ENCODE measurements at regions not wholly inside any gene's neighbourhood (a gene's known extent, or its start where the extent isn't known, plus 50 kb on each side); places are given as distances from the start of the nearest gene placed in this dataset.

DNA sequence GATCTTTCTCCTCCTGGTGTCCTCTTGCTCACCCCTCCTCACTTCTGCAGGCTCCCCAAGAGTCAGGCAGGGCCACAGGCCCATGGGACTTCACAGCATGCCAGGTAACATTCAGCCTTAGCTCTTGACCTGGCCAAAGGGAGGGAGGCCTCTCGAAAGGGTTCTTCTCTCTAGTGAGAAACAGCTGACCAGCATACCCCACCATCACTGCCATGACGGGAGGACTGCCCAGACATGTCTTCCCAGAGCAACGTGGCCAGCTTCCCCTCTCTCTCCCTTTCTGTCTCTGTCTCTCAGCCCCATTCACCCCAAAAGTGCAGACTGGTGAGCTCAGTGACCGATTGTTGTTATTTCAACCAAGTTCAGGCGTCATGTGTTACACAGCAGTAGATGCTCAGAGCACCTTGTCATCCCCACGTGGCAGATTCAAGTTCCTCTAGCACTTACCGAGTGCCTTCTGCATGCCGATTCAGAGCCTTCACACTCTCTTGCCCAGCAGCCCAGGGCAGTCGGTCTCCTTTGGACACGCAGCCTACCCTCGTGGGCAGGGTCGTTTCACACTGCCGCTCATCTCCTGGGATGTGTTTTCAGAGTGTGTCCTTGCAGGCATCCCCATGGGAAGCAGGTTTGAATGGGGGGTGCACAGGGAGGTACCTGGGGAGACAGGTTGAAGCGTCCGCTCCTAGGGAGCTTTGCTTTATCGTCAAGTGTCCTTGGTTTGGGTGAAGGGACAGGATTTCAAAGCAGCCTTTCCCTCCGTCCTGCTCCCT, 259.9 kb downstream of the NDUFA10 start:
- DNase-seq (ENCODE audit: low read depth in 2 of 2), result no peak

GRCh38 chr2:239763433-239764097, 261.6 kb downstream of the NDUFA10 start:
- no peak for DNase-seq (ENCODE audit: low read depth in 2 of 2)

DNA sequence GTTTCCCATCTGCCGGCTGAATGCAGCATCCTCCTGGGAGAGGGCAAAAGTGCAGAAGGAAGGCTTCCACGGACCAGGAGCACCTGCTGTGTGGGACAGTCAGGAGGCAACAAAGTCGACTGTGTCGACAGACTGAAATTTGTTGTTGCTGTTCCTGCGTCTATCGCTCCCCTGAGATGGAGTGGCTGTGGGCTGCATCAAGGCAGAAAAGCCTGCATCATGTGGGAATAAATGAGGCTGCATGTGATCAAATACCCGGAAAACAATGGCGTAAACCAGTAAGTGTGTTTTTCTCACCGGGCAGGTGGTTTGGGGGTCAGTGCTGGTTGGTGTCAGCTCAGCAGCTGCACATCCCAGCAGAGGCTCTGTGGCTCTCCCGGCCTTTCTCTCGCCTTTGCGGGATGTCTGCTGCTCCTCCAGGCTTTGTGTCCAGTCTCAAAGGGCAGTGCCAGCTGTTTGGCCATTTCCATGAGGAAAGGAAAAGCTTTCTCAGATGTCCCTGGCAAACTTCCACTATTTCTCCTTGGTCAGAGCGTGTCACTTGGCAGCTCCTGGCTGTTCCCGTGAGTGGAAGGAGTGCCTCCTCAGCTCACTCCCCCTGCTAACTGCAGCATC, 262.4 kb downstream of the NDUFA10 start:
- DNase-seq (ENCODE audit: low read depth in 2 of 2), result no peak

GRCh38 chr2:239762106-239762505, 263.0 kb downstream of the NDUFA10 start:
- no peak for DNase-seq (ENCODE audit: low read depth in 2 of 2)

- no peak for DNase-seq (ENCODE audit: low read depth in 2 of 2)
Observed at GRCh38 chr2:239760596-239760995, 264.5 kb downstream of the NDUFA10 start.

DNA sequence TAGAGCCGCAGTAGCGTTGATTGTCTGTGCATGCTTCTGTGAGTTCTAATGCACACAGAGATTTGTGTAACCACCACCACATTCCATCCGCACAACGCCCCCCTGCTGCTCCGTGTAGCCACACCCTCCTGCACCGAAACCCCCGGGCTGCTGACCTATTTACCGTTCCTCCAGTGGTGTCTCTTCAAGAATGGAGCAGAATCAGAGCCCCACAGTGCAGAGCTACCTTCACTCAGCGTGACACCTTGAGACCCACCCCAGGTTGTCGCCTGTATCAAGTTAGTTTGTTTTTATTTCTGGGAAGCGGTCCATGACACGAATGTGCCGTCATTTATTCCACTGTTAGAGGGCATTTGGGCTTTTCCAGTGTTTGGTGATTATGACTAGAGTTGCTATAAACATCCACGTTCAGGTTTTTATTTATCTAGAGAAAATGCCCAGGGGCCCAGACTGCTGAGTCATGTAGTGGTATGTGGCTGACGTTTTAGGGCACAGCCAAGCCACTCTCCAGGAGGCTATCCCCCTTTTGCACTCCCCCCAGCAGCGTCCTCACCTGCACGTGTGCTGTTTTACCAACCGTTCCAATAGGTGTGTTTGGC, 266.8 kb downstream of the NDUFA10 start:
- DNase-seq (ENCODE audit: low read depth in 2 of 2), result no peak

DNA sequence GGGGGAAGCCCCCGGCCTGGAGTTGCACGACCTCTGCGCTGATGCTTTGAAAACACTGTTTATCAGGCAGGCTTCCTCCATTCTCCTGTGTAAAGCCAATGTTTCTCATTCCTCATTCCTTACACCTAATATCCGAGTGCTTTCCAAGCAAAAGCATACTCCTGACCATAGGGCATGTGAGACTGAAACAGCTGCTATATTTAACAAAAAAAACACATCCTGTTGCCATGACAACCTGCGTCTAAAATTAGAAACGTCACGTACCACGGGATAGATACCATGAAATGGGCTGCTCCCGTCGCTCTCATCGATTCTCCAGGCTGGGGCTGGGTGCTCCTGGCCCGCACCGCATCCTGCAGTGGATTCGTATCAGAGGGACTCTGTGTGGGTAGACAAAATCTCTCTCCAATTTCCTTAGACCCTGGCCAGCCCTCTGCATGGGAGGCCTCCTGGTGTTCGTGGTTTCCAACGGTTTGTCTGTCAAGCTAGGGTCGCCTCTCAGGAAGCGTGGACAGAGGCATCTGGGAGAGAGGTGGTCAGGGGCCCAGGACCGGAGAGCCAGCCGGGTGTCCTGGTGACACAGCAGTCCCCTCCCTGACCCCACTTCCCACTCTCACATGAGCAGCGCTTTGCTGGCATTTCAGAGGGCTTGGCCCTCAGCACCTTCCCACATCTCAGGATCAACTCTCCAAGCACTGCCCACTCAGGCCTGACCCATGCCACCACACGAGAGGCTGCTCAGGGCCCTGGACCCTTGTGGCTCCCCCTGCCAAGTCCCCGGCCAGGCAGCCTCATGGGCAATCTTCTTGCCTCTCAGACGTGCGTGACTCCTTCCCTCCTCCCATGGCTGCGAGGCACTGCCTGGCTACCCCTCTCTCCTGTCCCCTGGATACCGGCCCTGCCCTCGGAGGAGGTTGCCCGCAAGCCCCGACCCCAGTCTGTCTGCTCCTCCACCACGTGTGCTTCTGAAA, 268.1 kb downstream of the NDUFA10 start:
- no peak for DNase-seq (ENCODE audit: low read depth in 2 of 2)

DNA sequence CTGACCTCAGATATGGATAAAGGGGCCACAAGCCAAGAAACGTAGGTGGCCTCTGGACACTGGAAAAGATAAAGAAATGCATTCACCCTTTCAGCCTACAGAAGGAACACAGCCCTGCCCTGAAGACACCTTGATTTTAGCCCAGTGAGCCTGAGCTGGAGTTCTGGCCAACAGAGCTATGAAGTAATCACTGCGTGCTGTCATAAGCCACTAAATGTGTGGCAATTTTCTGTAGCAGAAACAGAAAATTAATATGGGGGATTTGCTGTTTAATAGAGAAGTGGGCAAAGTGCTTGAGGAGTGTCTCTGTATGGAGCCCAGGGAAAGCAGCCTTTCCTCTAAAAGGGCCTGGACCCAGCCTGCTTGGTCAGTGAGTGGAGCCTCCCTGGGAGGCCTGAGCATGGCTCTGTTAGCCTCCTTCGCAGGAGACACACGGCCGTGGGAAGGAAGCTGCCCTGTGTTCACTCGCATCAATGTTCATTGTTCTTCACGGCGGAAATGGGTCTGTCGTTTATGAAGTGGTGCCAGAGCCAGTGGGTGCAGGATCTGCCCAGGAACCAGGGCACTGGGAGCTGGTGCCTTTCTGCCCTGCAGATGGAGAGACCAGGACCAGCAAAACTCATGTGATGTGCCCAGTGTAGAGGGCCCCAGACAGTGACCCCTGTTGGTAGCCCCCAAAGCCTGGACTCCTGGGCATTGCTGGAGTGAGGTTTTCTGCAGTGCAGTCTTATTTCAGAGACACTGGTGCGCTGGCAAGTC, 268.9 kb downstream of the NDUFA10 start:
- no peak for DNase-seq (ENCODE audit: low read depth in 2 of 2)

DNA sequence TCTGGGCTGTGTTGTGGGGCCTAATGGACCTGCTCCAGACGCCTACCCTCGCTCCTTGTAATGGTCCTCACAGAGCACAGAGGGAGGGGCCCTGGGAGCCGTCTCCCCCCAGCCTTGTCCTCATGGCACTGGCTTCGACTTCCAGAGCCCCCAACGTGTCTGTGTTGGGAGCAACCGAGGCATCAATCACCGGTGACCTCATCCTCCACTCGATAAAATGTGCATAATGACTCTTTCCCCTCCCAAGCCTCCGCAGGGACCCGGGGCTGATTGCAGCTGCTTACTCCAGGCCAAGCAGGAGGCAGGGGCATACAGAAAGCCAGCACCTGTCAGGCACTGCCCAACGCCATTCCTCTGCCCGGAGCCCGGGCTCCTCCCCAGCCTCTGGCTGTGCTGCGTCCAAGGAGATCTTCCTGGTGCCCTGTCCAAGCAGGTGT, 271.7 kb downstream of the NDUFA10 start:
- no peak for DNase-seq (ENCODE audit: low read depth in 2 of 2)

DNA sequence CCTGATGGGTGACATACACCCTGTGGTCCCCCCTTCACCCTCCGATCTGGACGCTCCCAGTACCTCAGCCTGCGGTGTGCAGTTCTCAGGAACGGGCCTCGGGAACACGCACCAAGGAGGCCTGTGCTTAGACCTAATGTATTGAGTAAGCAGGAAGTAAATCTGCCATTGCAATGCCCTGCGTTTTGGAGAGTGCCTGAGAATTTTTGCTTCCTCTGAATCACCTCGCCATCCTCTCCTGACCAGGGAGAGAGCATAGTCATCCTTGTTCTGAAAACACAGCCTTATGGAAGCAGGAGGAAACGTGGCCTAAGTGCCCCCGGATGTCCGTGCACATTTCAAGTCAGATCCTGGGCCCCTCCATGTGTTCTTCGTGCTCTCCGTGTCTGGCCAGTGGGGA, 272.2 kb downstream of the NDUFA10 start:
- DNase-seq (ENCODE audit: low read depth in 2 of 2), result no peak

- no peak for DNase-seq (ENCODE audit: low read depth in 2 of 2)
Observed at GRCh38 chr2:239751679-239752355, 273.3 kb downstream of the NDUFA10 start.

DNA sequence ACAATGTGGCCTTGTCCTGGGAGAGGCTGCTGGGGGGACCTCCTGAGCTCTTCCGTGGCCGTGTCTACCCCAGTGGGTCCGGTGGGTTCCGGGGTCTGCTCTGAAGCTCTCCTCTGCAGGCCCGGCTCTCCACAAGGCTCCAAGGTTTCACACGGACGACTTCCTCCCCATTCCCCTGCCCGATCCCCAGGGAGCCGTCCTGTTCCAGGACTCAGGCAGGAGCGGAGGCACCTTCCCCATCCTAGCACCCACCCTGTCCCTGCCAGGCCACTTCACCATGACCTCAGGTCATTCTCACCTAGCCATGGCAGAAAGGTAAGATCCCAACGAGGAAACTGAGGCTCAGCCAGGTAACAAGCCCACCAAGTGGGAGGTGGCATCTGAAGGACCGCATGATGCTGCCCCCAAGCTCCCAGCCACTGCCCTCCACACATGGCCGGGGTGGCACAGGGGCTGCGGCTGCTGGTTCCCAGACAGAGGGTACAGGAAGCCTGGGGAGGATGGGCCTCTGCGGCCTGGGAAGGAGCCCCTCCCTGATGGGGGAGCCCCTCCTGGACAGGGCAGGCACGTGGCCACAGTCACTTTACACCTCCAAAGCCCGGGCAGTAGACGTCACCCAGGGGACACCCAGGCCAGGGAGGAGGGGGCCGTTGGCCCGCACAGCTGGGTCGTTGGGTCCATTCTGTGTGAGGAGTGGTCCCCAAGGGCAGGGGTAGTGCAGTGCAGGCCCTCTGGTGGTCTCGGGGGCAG, 274.0 kb downstream of the NDUFA10 start:
- DNase-seq (ENCODE audit: low read depth in 2 of 2), result no peak

- no peak for DNase-seq (ENCODE audit: low read depth in 2 of 2)
Observed at GRCh38 chr2:239750045-239750835, 274.9 kb downstream of the NDUFA10 start.

DNA sequence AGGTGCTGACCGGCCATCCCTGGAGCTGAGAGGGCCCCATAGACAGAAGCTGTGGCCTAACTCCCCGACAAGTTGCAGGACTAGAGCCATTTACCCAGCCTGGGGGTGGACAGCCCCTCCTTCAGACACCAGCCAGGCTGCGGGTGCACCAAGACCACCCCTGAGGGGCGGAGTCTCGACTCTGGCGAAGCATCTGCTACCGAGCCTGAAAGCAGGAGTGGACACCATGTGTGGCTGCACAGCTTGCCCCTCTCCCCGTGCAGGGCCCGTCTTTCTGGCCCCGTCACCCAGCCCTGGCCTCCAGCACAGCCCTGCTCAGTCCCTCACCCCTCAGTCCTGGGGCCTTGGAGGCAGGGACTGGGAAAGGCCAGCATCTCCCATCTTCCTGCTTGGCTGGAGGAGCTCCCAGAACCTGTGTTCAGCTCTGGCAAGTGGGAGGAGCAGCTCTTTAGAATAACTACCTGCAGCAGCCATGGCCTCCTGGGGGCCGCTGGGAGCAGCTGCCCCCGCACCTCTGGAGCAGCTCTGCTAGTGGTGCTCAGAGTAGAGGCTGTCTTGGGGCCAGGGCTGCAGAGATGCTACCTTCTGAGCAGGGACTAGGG, 275.8 kb downstream of the NDUFA10 start:
- DNase-seq (ENCODE audit: low read depth in 2 of 2), result no peak

- DNase-seq (ENCODE audit: low read depth in 2 of 2), result no peak
Observed at GRCh38 chr2:239748811-239749210, 276.3 kb downstream of the NDUFA10 start.

DNA sequence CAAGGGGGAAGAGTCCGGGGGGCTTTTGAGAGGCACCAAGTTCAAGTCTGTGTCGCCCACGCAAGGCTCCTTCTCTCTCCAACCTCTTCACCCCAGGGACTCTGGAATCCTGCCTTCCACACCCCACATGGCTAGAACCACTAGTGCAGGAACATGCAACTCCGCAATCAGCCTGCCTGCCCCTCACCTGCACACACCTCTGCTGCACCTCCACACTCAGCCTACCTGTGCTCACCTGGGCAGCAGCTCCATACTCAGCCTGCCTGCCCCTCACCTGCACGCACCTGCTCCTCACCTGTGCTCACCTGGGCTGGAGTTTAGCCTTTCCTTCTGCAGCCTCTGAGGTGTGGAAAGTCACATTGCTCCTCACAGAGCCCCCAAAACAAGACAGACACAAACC, 277.4 kb downstream of the NDUFA10 start:
- DNase-seq (ENCODE audit: low read depth in 2 of 2), result no peak

GRCh38 chr2:239747274-239747673, 277.9 kb downstream of the NDUFA10 start:
- no peak for DNase-seq (ENCODE audit: low read depth in 2 of 2)
